ENCODE measurements at regions not wholly inside any gene's neighbourhood (a gene's known extent, or its start where the extent isn't known, plus 50 kb on each side); places are given as distances from the start of the nearest gene placed in this dataset.

DNA sequence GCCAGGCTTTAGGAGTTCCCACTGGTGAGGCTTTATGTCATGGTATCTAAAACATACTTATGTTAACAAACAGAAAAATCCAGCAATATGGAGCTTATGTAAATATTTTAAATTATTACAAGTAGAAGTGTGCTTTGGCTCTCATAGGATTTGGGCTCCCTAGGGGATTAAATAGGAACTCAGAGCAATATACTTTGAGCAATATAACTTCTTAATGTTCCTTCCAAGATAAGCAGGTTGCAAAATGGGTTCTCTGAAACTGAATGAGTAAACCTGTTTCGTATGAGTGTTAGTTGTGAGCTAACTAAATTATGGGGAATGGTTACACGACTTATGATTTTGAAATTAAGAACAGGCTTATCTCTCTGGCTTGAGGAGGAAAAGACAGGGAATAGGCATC lies 366.1 kb upstream of the ZNF385D start:
- no peak overlapping the region for H3K27ac ChIP-seq
- TF ChIP-seq, protein P1, sequence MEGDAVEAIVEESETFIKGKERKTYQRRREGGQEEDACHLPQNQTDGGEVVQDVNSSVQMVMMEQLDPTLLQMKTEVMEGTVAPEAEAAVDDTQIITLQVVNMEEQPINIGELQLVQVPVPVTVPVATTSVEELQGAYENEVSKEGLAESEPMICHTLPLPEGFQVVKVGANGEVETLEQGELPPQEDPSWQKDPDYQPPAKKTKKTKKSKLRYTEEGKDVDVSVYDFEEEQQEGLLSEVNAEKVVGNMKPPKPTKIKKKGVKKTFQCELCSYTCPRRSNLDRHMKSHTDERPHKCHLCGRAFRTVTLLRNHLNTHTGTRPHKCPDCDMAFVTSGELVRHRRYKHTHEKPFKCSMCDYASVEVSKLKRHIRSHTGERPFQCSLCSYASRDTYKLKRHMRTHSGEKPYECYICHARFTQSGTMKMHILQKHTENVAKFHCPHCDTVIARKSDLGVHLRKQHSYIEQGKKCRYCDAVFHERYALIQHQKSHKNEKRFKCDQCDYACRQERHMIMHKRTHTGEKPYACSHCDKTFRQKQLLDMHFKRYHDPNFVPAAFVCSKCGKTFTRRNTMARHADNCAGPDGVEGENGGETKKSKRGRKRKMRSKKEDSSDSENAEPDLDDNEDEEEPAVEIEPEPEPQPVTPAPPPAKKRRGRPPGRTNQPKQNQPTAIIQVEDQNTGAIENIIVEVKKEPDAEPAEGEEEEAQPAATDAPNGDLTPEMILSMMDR (IDR thresholded peaks at IDR 0.05) = no peak
- no peak for DNase-seq (ENCODE audit: low spot score)
- no peak overlapping the region for H3K4me3 ChIP-seq

DNA sequence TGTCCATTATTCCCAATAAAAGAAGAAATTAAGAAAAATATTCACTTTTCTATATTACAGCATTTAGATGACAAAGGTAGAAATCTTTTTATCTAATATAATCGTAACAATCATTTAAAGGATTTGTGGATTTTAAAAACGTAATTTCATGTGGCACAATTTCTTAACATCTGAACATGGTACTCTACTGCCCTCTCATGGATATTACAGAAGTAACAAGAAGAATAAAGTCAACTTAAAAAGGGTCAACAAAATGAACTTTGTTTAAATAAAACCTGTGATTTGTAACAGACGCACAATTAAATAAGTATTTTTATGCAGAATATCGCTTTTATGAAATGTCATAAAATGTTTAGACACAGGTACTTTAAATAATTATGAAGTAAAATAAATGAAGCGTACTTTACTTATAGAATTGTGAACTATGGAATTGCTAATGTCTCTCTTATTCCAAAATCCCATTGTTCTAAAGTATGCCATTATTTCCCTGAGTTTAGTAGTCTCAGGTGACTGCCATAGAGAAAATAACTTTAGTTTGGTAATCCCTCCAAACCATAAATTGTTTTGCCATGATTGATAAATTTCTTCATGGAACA lies 366.8 kb upstream of the ZNF385D start:
- TF ChIP-seq, protein P1 (IDR thresholded peaks at IDR 0.05) = peak; percentile 49
- no peak overlapping the region for H3K4me3 ChIP-seq
- no peak for DNase-seq (ENCODE audit: low spot score)

DNA sequence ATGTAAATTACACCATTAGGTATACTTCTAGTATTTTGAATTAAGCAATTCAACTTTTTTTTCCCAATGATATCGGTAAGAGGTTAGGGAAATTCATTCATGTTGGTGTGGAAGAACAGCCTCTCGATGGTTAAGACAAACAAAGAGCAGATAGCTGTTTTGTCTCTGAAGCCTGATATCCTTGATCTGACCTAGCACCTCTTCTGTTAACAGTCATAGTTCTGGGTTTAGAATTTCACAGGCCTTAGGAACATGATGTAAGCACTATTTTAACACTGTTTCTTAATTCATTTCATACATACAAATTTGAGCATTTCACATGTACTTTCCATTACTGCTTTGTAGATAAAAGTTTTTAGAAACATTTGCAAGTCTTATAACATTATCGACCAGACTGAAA lies 367.5 kb upstream of the ZNF385D start:
- no peak for DNase-seq (ENCODE audit: low spot score)
- Histone ChIP-seq H3K4me3 (no peak overlapping the region), H3K27ac (no peak overlapping the region)
- TF ChIP-seq, protein P1 (IDR thresholded peaks at IDR 0.05) = no peak

More for the DNA sequence above, 366.8 kb upstream of the ZNF385D start:
- no peak overlapping the region for H3K27ac ChIP-seq

DNA sequence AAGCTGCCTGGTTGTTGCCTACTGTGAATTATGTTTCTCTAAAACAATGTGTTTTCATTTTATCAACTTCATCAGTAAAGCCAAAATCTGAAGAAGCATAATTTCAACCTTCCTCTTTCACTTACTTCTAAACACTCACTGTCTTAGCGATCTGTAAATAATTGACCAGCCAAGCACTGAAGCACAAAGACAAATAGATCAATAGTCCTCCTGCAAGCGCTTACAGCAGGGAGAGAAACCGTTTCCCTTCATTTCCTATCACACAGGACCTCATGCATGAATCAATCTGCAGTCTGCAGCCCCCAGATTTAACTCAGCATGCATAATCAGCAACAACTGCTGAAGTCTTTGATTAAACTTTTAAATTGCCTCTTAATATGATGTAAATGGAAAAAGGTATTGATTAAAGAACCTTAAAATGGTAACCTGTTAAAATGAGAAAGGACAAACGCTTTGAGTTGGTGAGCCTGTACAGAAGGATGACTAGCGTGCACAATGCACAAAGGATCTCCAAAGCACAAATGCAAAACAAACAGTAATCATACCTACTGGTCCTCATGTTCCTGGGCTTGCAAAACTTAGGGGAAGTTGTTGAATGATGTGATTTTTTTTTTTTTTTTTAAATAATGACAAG lies 370.2 kb upstream of the ZNF385D start:
- DNase-seq (ENCODE audit: low spot score) = no peak
- TF ChIP-seq, protein P1 (IDR thresholded peaks at IDR 0.05) = no peak
- Histone ChIP-seq H3K27ac (no peak overlapping the region), H3K4me3 (no peak overlapping the region)

DNA sequence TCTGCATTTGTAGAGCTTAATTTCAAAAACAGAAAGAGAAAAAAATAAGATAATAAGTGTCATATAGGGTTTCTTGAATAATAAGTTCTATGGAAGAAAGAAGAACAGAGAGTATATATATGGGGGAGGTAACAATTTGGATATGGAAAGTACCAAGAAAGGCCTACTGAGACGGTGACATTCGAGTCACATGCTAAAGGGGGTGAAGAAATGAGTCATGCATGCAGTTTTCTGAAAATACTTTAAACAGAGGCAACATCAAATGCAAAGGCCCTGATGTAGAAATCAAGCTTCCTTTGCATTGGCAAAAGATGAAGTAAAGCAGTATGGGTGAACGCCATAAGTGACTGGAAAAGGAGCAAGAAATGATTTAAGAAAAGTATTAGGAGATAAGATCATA lies 371.6 kb upstream of the ZNF385D start:
- no peak for DNase-seq (ENCODE audit: low spot score)
- no peak overlapping the region for H3K27ac ChIP-seq
- TF ChIP-seq, protein P1 (IDR thresholded peaks at IDR 0.05) = no peak
- H3K4me3 ChIP-seq = no peak overlapping the region

DNA sequence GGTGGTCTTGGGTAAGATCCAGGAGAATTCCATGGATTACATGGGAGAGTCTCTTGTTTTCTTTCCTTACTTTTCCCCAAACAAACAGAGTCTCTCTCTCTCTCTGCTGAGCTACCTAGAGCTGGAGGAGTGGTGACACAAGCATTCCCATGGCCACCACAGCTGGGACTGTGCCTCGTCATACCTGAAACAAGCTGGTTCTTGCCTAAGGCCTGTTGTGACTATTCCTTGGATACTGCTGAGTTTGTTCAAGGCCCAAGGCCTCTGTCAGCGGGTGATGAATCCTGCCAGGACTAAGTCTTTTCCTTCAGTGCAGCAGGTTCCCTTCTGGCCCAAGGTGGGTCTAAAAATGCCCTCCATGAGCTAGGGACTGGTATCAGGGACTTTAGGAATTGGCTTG lies 378.1 kb upstream of the ZNF385D start:
- TF ChIP-seq, protein P1 (IDR thresholded peaks at IDR 0.05) = no peak
- no peak for DNase-seq (ENCODE audit: low spot score)
- H3K4me3 ChIP-seq = no peak overlapping the region
- H3K27ac ChIP-seq = no peak overlapping the region

DNA sequence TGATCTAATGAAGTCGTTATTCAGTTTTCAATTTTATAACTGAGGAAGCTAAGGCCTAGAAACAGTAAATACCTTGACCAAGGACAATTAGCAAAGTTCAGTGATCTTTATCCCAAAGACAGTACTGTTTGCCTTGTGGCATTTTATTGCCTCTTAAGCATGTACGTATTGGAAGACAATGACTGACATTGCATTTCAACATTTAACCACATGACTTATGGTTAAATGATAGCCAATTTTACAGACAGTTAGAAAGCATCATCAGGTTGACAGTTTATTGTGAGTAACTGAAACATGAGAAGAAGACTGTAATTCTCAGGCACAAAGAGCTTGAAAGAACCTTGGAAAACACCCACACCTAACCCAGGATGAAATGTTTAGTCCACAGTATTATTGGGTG lies 390.8 kb upstream of the ZNF385D start:
- no peak for DNase-seq (ENCODE audit: low spot score)
- Histone ChIP-seq H3K27ac (no peak overlapping the region), H3K4me3 (no peak overlapping the region)
- TF ChIP-seq, protein P1 (IDR thresholded peaks at IDR 0.05) = no peak
